ENCODE measurements at regions not wholly inside any gene's neighbourhood (a gene's known extent, or its start where the extent isn't known, plus 50 kb on each side); places are given as distances from the start of the nearest gene placed in this dataset.

DNA sequence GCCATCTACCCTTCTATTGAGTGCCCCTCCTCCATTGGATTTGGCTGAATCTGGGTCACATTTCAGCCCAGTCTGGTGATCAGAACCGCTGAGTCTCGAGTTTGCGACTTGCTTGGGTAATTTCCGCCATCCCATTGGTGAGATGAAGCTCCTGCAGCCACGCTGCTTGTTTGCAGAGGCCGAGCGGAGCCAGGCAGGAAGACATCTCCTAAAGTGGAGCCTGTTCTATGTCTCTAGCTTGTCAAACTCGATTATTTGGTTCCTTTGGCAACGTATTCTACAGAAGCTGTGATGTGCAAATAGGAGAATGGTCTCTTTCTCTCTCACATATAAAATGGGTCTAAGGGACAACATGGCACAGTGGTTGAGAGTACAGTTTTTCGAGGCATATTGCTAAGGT lies 206.8 kb upstream of the PLXNA2 start:
- DNase-seq (no peak), FAIRE-seq (no peak)
- Histone ChIP-seq H3K36me3 (ENCODE audit: control insufficient read depth in 2 of 3, insufficient read depth in 3 of 3, low read length in 3 of 3) (no peaks in the 10 kb centered on the region), H3K9me3 (ENCODE audit: control insufficient read depth in 2 of 3, insufficient read depth in 1 of 3, low read length in 3 of 3) (no peaks in the 10 kb centered on the region), H3K27ac (ENCODE audit: low read depth in 2 of 2, low read length in 2 of 2) (no peak overlapping the region), H3K9ac (ENCODE audit: low read length in 3 of 3) (no peak overlapping the region), H3K4me3 (ENCODE audit: low read length in 3 of 3) (no peak overlapping the region), H3K4me1 (ENCODE audit: control insufficient read depth in 2 of 3, insufficient read depth in 2 of 3, low read depth in 1 of 3, low read length in 3 of 3) (no peaks in the 10 kb centered on the region), H3K27me3 (ENCODE audit: control insufficient read depth, insufficient read depth, low read length) (no peaks in the 10 kb centered on the region)
- TF ChIP-seq, protein P1, sequence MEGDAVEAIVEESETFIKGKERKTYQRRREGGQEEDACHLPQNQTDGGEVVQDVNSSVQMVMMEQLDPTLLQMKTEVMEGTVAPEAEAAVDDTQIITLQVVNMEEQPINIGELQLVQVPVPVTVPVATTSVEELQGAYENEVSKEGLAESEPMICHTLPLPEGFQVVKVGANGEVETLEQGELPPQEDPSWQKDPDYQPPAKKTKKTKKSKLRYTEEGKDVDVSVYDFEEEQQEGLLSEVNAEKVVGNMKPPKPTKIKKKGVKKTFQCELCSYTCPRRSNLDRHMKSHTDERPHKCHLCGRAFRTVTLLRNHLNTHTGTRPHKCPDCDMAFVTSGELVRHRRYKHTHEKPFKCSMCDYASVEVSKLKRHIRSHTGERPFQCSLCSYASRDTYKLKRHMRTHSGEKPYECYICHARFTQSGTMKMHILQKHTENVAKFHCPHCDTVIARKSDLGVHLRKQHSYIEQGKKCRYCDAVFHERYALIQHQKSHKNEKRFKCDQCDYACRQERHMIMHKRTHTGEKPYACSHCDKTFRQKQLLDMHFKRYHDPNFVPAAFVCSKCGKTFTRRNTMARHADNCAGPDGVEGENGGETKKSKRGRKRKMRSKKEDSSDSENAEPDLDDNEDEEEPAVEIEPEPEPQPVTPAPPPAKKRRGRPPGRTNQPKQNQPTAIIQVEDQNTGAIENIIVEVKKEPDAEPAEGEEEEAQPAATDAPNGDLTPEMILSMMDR (IDR thresholded peaks at IDR 0.05; ENCODE audit: borderline replicate concordance, extremely low read depth, insufficient read depth) = no peak
- intact Hi-C loops (cut with DNase I) = no loop called here

DNA sequence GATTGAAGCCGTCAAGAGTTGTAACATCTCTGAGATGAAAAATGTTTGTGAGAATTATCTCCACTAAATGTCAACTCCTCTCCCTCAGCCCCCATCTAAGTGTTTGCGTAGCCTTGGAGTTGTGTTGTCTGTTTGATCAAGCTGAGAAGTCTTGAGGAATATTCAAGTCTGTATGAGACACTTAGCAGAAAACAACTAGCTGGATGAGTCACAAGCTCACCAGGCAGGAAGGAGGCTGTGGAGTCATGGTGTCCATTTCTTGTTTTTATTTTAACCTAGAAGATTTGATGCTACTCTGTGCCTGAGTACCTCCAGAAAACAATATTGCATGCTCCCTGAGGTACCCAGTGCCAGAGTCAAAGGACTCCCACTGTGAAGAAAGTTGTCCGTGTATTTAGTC lies 211.6 kb upstream of the PLXNA2 start:
- TF ChIP-seq, protein P1 (IDR thresholded peaks at IDR 0.05; ENCODE audit: borderline replicate concordance, extremely low read depth, insufficient read depth) = no peak
- no peaks in the 10 kb centered on the region for H3K4me1 ChIP-seq (ENCODE audit: control insufficient read depth in 2 of 3, insufficient read depth in 2 of 3, low read depth in 1 of 3, low read length in 3 of 3)
- no peak overlapping the region for H3K4me3 ChIP-seq (ENCODE audit: low read length in 3 of 3)
- no peaks in the 10 kb centered on the region for H3K36me3 ChIP-seq (ENCODE audit: control insufficient read depth in 2 of 3, insufficient read depth in 3 of 3, low read length in 3 of 3)
- no peaks in the 10 kb centered on the region for H3K9me3 ChIP-seq (ENCODE audit: control insufficient read depth in 2 of 3, insufficient read depth in 1 of 3, low read length in 3 of 3)
- intact Hi-C loops (cut with DNase I) = no loop called here
- FAIRE-seq (no peak), DNase-seq (no peak)
- H3K9ac ChIP-seq (ENCODE audit: low read length in 3 of 3) = no peak overlapping the region
- no peaks in the 10 kb centered on the region for H3K27me3 ChIP-seq (ENCODE audit: control insufficient read depth, insufficient read depth, low read length)
- no peak overlapping the region for H3K27ac ChIP-seq (ENCODE audit: low read depth in 2 of 2, low read length in 2 of 2)

DNA sequence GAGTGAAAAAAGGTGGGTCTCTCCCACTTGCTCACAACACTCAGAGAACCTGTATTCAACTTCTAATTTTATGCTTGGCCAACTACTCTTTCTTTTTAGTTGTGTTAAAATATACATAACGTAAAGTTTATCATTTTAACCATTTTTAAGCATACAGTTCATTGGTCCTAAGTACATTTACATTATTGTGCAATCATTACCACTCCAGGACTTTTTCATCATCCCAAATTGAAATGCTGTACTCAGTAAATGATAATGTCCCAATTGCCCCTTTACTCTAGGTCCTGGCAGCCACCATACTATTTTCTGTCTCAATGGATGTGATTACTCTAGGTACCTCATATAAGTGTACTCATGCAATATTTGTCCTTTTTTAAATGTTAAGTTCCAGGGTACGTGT lies 212.3 kb upstream of the PLXNA2 start:
- no peaks in the 10 kb centered on the region for H3K9me3 ChIP-seq (ENCODE audit: control insufficient read depth in 2 of 3, insufficient read depth in 1 of 3, low read length in 3 of 3)
- H3K27me3 ChIP-seq (ENCODE audit: control insufficient read depth, insufficient read depth, low read length) = no peaks in the 10 kb centered on the region
- DNase-seq (no peak), FAIRE-seq (no peak)
- H3K4me1 ChIP-seq (ENCODE audit: control insufficient read depth in 2 of 3, insufficient read depth in 2 of 3, low read depth in 1 of 3, low read length in 3 of 3) = no peaks in the 10 kb centered on the region
- H3K9ac ChIP-seq (ENCODE audit: low read length in 3 of 3) = no peak overlapping the region
- no peak overlapping the region for H3K27ac ChIP-seq (ENCODE audit: low read depth in 2 of 2, low read length in 2 of 2)
- no peak overlapping the region for H3K4me3 ChIP-seq (ENCODE audit: low read length in 3 of 3)
- intact Hi-C loops (cut with DNase I) = no loop called here
- TF ChIP-seq, protein P1 (IDR thresholded peaks at IDR 0.05; ENCODE audit: borderline replicate concordance, extremely low read depth, insufficient read depth) = no peak
- H3K36me3 ChIP-seq (ENCODE audit: control insufficient read depth in 2 of 3, insufficient read depth in 3 of 3, low read length in 3 of 3) = no peaks in the 10 kb centered on the region

DNA sequence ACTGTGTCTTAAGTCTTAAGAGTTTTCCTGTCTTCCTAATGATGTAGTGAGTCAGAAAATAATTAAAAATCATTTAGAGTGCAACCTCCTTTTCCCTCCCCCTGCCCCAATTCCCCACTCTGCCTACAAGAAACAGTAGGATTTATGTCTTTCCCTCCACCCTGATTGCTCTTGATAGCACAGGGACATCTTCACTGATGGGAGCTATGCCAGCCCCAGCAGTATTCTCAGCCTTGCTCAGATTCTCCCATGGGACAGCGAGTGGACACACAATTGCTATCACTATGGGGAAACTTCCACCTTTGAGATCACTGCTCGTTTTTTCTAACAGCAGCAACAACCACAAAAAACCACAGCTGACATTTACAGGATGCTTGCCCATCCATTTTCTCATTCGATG lies 216.6 kb upstream of the PLXNA2 start:
- Histone ChIP-seq H3K27me3 (ENCODE audit: control insufficient read depth, insufficient read depth, low read length) (no peaks in the 10 kb centered on the region), H3K36me3 (ENCODE audit: control insufficient read depth in 2 of 3, insufficient read depth in 3 of 3, low read length in 3 of 3) (no peaks in the 10 kb centered on the region), H3K4me1 (ENCODE audit: control insufficient read depth in 2 of 3, insufficient read depth in 2 of 3, low read depth in 1 of 3, low read length in 3 of 3) (no peaks in the 10 kb centered on the region), H3K27ac (ENCODE audit: low read depth in 2 of 2, low read length in 2 of 2) (no peak overlapping the region), H3K9ac (ENCODE audit: low read length in 3 of 3) (no peak overlapping the region), H3K9me3 (ENCODE audit: control insufficient read depth in 2 of 3, insufficient read depth in 1 of 3, low read length in 3 of 3) (no peaks in the 10 kb centered on the region), H3K4me3 (ENCODE audit: low read length in 3 of 3) (no peak overlapping the region)
- intact Hi-C loops (cut with DNase I) = no loop called here
- DNase-seq (no peak), FAIRE-seq (no peak)
- TF ChIP-seq, protein P1 (IDR thresholded peaks at IDR 0.05; ENCODE audit: borderline replicate concordance, extremely low read depth, insufficient read depth) = no peak
